SIG-M5 treated with dmso at 0.1 percent for 504 hours (cell line): ENCODE measurements at regions not wholly inside any gene's neighbourhood (a gene's known extent, or its start where the extent isn't known, plus 50 kb on each side); places are given as distances from the start of the nearest gene placed in this dataset.
"Not testable (repeated sequence)": the region's sequence is repeated elsewhere in the genome, so short reads cannot be mapped to it uniquely, and the experiment has no call there.

ENCODE experiments used
- DNase-seq: peaks from one replicate; lab custom pipeline; 2025; ENCODE audit not compliant: unreplicated experiment; lab: John Stamatoyannopoulos, UW

- DNase-seq, result peak; percentile 26
These were observed 126.7 kb downstream of the SLC25A46 start for GRCh38 chr5:110865400-110866094.

GRCh38 chr5:110869927-110870326 is 131.1 kb downstream of the SLC25A46 start:
- no peak for DNase-seq

- DNase-seq, result no peak
These were observed 133.4 kb downstream of the SLC25A46 start for GRCh38 chr5:110872200-110872599.

GRCh38 chr5:110872963-110873362 is 134.2 kb downstream of the SLC25A46 start:
- DNase-seq, result no peak

- no peak for DNase-seq
These were observed 135.1 kb downstream of the SLC25A46 start for GRCh38 chr5:110873773-110874437.

- not testable (repeated sequence) for DNase-seq
These were observed 136.3 kb downstream of the SLC25A46 start for GRCh38 chr5:110875115-110875514.

GRCh38 chr5:110878115-110878514 is 139.3 kb downstream of the SLC25A46 start:
- no peak for DNase-seq

GRCh38 chr5:110879675-110880074 is 140.9 kb downstream of the SLC25A46 start:
- DNase-seq, result no peak

- no peak for DNase-seq
These were observed 141.6 kb downstream of the SLC25A46 start for GRCh38 chr5:110880413-110880812.

- no peak for DNase-seq
These were observed 145.2 kb downstream of the SLC25A46 start for GRCh38 chr5:110884005-110884404.

GRCh38 chr5:110887170-110887569 is 148.4 kb downstream of the SLC25A46 start:
- DNase-seq, result not testable (repeated sequence)

GRCh38 chr5:110893854-110894483 is 155.2 kb downstream of the SLC25A46 start:
- DNase-seq, result not testable (repeated sequence)

- DNase-seq, result no peak
These were observed 156.0 kb downstream of the SLC25A46 start for GRCh38 chr5:110894805-110895204.

- no peak for DNase-seq
These were observed 158.1 kb downstream of the SLC25A46 start for GRCh38 chr5:110896901-110897300.

GRCh38 chr5:110899566-110900412 is 161.0 kb downstream of the SLC25A46 start:
- no peak for DNase-seq

GRCh38 chr5:110900829-110901228 is 162.0 kb downstream of the SLC25A46 start:
- no peak for DNase-seq

GRCh38 chr5:110903966-110904365 is 165.2 kb downstream of the SLC25A46 start:
- no peak for DNase-seq

- DNase-seq, result no peak
These were observed 162.7 kb upstream of the TSLP start for GRCh38 chr5:110908848-110909247.

GRCh38 chr5:110909415-110909814 is 162.1 kb upstream of the TSLP start:
- no peak for DNase-seq

GRCh38 chr5:110909950-110910349 is 161.6 kb upstream of the TSLP start:
- DNase-seq, result no peak

- DNase-seq, result no peak
These were observed 158.3 kb upstream of the TSLP start for GRCh38 chr5:110913221-110913620.
